ENCODE measurements at regions not wholly inside any gene's neighbourhood (a gene's known extent, or its start where the extent isn't known, plus 50 kb on each side); places are given as distances from the start of the nearest gene placed in this dataset.

DNA sequence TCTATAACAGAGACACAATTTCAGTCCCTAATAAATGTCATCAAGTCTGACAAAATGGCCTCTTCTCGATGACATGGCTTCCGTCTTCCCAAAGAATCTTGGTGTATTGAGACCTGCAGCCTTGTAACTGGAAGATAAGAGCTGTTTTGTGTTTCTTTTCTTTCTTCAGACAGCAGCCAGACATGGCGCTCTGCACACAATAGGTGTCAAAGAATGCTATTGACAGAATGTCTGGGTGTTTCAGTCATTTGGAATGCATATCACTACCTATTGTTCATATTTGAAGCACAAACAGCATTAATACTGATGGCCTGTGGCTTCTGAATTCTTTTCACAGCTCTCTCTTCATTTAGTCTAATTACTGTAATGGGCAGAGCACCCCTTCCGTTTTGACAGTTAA lies 344.8 kb downstream of the RPRM start:
- DNase-seq (ENCODE audit: low read depth, low spot score), result no peak
- BruUV-seq (replicated peaks), result no TSS peak
- in situ Hi-C loops (cut with HindIII; ENCODE audit: low pct_unique_long_range_greater_than_20kb, low sequenced_read_pairs), result no loop called here
- no peaks in the 10 kb centered on the region for H3K36me3 ChIP-seq (ENCODE audit: control insufficient read depth, insufficient read depth, low read length)
- no peak overlapping the region for H3K27ac ChIP-seq (ENCODE audit: low read length)
- H3K9me3 ChIP-seq (ENCODE audit: control insufficient read depth, insufficient read depth, low read depth, low read length), result no peaks in the 10 kb centered on the region
- intact Hi-C loops (cut with micrococcal nuclease; ENCODE audit: unreplicated experiment), result no loop called here
- H3K27me3 ChIP-seq (ENCODE audit: control insufficient read depth, insufficient read depth, low read length), result no peaks in the 10 kb centered on the region
- POLR2A ChIA-PET, result no interaction called here
- TF ChIP-seq, protein P1, sequence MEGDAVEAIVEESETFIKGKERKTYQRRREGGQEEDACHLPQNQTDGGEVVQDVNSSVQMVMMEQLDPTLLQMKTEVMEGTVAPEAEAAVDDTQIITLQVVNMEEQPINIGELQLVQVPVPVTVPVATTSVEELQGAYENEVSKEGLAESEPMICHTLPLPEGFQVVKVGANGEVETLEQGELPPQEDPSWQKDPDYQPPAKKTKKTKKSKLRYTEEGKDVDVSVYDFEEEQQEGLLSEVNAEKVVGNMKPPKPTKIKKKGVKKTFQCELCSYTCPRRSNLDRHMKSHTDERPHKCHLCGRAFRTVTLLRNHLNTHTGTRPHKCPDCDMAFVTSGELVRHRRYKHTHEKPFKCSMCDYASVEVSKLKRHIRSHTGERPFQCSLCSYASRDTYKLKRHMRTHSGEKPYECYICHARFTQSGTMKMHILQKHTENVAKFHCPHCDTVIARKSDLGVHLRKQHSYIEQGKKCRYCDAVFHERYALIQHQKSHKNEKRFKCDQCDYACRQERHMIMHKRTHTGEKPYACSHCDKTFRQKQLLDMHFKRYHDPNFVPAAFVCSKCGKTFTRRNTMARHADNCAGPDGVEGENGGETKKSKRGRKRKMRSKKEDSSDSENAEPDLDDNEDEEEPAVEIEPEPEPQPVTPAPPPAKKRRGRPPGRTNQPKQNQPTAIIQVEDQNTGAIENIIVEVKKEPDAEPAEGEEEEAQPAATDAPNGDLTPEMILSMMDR (IDR thresholded peaks at IDR 0.05), result no peak
- H3K4me3 ChIP-seq (ENCODE audit: low read depth in 2 of 2, low read length in 2 of 2), result no peak overlapping the region
- no peaks in the 10 kb centered on the region for H3K4me1 ChIP-seq (ENCODE audit: control insufficient read depth, insufficient read depth, low read length)
- CTCF ChIA-PET, result no interaction called here
- ATAC-seq, result no peak

GRCh38 chr2:153132418-153132817 lies 346.1 kb downstream of the RPRM start:
- CTCF ChIA-PET, result no interaction called here

More at GRCh38 chr2:153132418-153132817, 346.1 kb downstream of the RPRM start:
- no peaks in the 10 kb centered on the region for H3K27me3 ChIP-seq (ENCODE audit: control insufficient read depth, insufficient read depth, low read length)
- POLR2A ChIA-PET, result no interaction called here
- in situ Hi-C loops (cut with HindIII; ENCODE audit: low pct_unique_long_range_greater_than_20kb, low sequenced_read_pairs) (no loop called here), intact Hi-C loops (cut with micrococcal nuclease; ENCODE audit: unreplicated experiment) (no loop called here)
- DNase-seq (ENCODE audit: low read depth, low spot score), result no peak
- no peak for ATAC-seq
- no TSS peak for BruUV-seq (replicated peaks)
- no peaks in the 10 kb centered on the region for H3K4me1 ChIP-seq (ENCODE audit: control insufficient read depth, insufficient read depth, low read length)
- H3K9me3 ChIP-seq (ENCODE audit: control insufficient read depth, insufficient read depth, low read depth, low read length), result no peaks in the 10 kb centered on the region
- no peaks in the 10 kb centered on the region for H3K36me3 ChIP-seq (ENCODE audit: control insufficient read depth, insufficient read depth, low read length)
- no peak overlapping the region for H3K4me3 ChIP-seq (ENCODE audit: low read depth in 2 of 2, low read length in 2 of 2)
- TF ChIP-seq SIN3A (IDR thresholded peaks at IDR 0.05; ENCODE audit: borderline replicate concordance, insufficient read depth, low read depth, low read length), result no peak
- no peak for TF ChIP-seq TCF7L2 (IDR thresholded peaks at IDR 0.05; ENCODE audit: low read depth, low read length)
- no peak for TF ChIP-seq REST (IDR thresholded peaks at IDR 0.05; ENCODE audit: insufficient read depth in 1 of 2, low read depth in 2 of 2, low read length in 1 of 2)
- TF ChIP-seq, protein P1 (IDR thresholded peaks at IDR 0.05), result no peak
- TF ChIP-seq POLR2AphosphoS5 (IDR thresholded peaks at IDR 0.05; ENCODE audit: low read depth, low read length), result no peak
- H3K27ac ChIP-seq (ENCODE audit: low read length), result no peak overlapping the region

Data from Panc1 (cell line).